ENCODE measurements at regions not wholly inside any gene's neighbourhood (a gene's known extent, or its start where the extent isn't known, plus 50 kb on each side); places are given as distances from the start of the nearest gene placed in this dataset.

- POLR2A ChIA-PET: no interaction called here
- no peak for DNase-seq (ENCODE audit: low read depth, low spot score)
- no peak for TF ChIP-seq CTCF (IDR thresholded peaks at IDR 0.05; ENCODE audit: low read depth, low read length)
- H3K4me3 ChIP-seq (ENCODE audit: low read depth, low read length): no peak overlapping the region
- no peak overlapping the region for H3K27ac ChIP-seq (ENCODE audit: low read depth, low read length)
- CTCF ChIA-PET: no interaction called here
- H3K27me3 ChIP-seq (ENCODE audit: control insufficient read depth, insufficient read depth, low read length): no peaks in the 10 kb centered on the region
- H3K9me3 ChIP-seq (ENCODE audit: control insufficient read depth, insufficient read depth, low read length): peaks cover 11% of the 10 kb centered on the region; the same call in 1 of the 2 replicates
Measured at GRCh38 chr21:45348591-45349327, 56.2 kb upstream of the COL18A1 start.

- no peak for DNase-seq (ENCODE audit: low read depth, low spot score)
- H3K27ac ChIP-seq (ENCODE audit: low read depth, low read length): no peak overlapping the region
- POLR2A ChIA-PET: no interaction called here
- TF ChIP-seq CTCF (IDR thresholded peaks at IDR 0.05; ENCODE audit: low read depth, low read length): no peak
- H3K9me3 ChIP-seq (ENCODE audit: control insufficient read depth, insufficient read depth, low read length): no peaks in the 10 kb centered on the region; the same call in 1 of the 2 replicates
- CTCF ChIA-PET: no interaction called here
- no peak overlapping the region for H3K4me3 ChIP-seq (ENCODE audit: low read depth, low read length)
- H3K27me3 ChIP-seq (ENCODE audit: control insufficient read depth, insufficient read depth, low read length): no peaks in the 10 kb centered on the region
Measured at GRCh38 chr21:45350206-45350854, 54.6 kb upstream of the COL18A1 start.

DNA sequence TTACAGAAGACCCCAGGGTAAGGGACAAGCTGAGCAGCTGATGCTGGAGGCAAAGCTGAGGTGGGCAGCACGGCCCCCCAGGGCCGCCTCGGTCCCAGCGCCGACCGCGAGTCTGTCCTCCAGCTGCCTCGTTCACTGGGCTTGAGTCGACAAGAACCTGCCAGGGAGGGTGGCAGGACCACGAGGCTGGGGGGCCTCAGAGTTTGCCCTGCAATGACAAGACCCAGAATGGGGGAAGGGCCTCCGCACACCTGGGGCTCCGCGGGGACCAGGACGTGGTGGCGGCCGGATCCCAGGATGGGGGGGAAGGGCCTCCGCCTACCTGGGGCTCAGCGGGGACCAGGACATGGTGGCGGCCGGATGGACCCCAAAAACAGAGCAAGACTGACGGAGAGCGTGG is 53.9 kb upstream of the COL18A1 start:
- no peak for DNase-seq (ENCODE audit: low read depth, low spot score)
- Histone ChIP-seq H3K27ac (ENCODE audit: low read depth, low read length) (no peak overlapping the region), H3K9me3 (ENCODE audit: control insufficient read depth, insufficient read depth, low read length) (no peaks in the 10 kb centered on the region; the same call in 1 of the 2 replicates), H3K27me3 (ENCODE audit: control insufficient read depth, insufficient read depth, low read length) (no peaks in the 10 kb centered on the region), H3K4me3 (ENCODE audit: low read depth, low read length) (no peak overlapping the region)
- no peak for TF ChIP-seq CTCF (IDR thresholded peaks at IDR 0.05; ENCODE audit: low read depth, low read length)
- CTCF ChIA-PET: no interaction called here
- POLR2A ChIA-PET: no interaction called here

- H3K27ac ChIP-seq (ENCODE audit: low read depth, low read length): no peak overlapping the region
- no peak for DNase-seq (ENCODE audit: low read depth, low spot score)
- ChIA-PET POLR2A (no interaction called here), CTCF (no interaction called here)
- H3K4me3 ChIP-seq (ENCODE audit: low read depth, low read length): no peak overlapping the region
- TF ChIP-seq CTCF (IDR thresholded peaks at IDR 0.05; ENCODE audit: low read depth, low read length): no peak
- no peaks in the 10 kb centered on the region for H3K27me3 ChIP-seq (ENCODE audit: control insufficient read depth, insufficient read depth, low read length)
- H3K9me3 ChIP-seq (ENCODE audit: control insufficient read depth, insufficient read depth, low read length): no peaks in the 10 kb centered on the region; the same call in 1 of the 2 replicates
Measured at GRCh38 chr21:45351526-45352275, 53.3 kb upstream of the COL18A1 start.
